GM18951 (cell line): ENCODE measurements at regions not wholly inside any gene's neighbourhood (a gene's known extent, or its start where the extent isn't known, plus 50 kb on each side); places are given as distances from the start of the nearest gene placed in this dataset.

Experiments used
- POLR2A ChIP-seq: IDR thresholded peaks from 4 replicates; pipeline ENCODE4 v1.6.1; 2011; ENCODE audit warnings: mild to moderate bottlenecking; ENCODE audit not compliant: insufficient read length, insufficient read depth; ENCODE audit errors: extremely low read depth
- in situ Hi-C: fragments of 300-500 bp; cut with MboI; formaldehyde crosslinking; loops from one replicate; pipeline ENCODE4 v1.12.0; 2022; ENCODE audit warnings: low sequenced_read_pairs, mixed read lengths, inconsistent platforms; ENCODE audit not compliant: unreplicated experiment

DNA sequence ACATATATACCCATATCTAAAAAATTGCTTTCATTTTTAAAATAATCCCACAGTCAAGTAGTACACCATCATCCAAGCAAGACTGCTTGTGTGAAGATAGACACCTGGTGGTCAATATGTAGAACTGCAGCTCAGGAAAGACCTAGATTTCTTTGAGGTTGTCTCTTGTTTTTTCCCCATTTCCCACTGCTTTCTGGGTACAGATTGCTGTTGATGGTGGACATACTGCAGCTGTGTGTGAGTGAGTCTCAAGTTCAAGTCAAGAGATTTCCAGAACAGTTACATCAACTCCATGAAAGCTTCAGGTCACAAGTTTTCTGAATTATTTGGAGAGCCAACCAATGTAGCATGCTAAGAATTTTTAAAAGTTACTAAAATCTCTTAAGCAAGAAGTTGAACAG lies 306.4 kb downstream of the DUSP10 start:
- in situ Hi-C loops: no loop called here
- TF ChIP-seq POLR2A: no peak

GRCh38 chr1:221437171-221437570 lies 304.7 kb downstream of the DUSP10 start:
- no peak for TF ChIP-seq POLR2A
- in situ Hi-C loops: no loop called here

DNA sequence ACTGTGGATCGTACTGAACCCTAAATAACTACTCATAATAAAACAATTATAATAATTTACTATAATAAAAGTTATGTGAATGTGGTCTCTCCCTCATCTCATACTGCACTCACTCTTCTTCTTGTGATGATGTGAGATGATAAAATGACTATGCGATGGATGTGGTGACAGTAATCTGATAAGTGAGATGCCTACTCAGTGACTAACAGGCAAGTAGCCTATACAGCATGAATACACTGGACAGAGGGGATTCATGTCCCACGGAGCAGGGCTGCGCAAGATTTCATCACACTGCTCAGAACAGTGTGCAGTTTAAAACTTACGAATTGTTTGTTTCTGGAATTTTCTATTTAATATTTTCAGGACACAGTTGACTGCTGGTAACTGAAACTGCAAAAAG lies 304.0 kb downstream of the DUSP10 start:
- no peak for TF ChIP-seq POLR2A
- in situ Hi-C loops: no loop called here

GRCh38 chr1:221439008-221439746 lies 302.7 kb downstream of the DUSP10 start:
- no peak for TF ChIP-seq POLR2A
- in situ Hi-C loops: no loop called here

GRCh38 chr1:221439747-221440501 lies 302.0 kb downstream of the DUSP10 start:
- in situ Hi-C loops: no loop called here
- no peak for TF ChIP-seq POLR2A

GRCh38 chr1:221440658-221441057 lies 301.2 kb downstream of the DUSP10 start:
- in situ Hi-C loops: no loop called here

GRCh38 chr1:221442056-221442455 lies 299.8 kb downstream of the DUSP10 start:
- TF ChIP-seq POLR2A: no peak
- in situ Hi-C loops: no loop called here

More at GRCh38 chr1:221440658-221441057, 301.2 kb downstream of the DUSP10 start:
- TF ChIP-seq POLR2A: no peak

GRCh38 chr1:221444346-221444745 lies 297.5 kb downstream of the DUSP10 start:
- no peak for TF ChIP-seq POLR2A
- in situ Hi-C loops: no loop called here

GRCh38 chr1:221448585-221449175 lies 293.2 kb downstream of the DUSP10 start:
- no peak for TF ChIP-seq POLR2A
- in situ Hi-C loops: no loop called here

DNA sequence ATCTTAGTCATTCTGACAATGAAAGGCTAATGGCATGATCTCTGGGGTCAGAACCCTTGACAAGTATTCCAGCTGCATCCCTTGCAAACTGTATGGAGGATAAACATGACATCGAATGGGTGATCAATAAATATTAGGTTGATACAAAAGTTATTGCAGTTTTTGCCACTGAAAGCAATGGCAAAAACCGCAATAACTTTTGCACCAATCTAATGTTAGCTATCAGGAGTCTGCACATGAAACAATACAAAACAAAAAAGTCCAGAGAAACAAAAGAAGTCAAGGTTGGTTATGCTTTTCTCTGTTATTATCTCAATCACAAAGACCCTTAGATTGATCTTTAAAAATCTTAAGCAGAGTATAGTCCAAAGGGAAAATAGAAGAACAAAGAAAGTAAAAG lies 292.7 kb downstream of the DUSP10 start:
- no peak for TF ChIP-seq POLR2A
- in situ Hi-C loops: no loop called here

DNA sequence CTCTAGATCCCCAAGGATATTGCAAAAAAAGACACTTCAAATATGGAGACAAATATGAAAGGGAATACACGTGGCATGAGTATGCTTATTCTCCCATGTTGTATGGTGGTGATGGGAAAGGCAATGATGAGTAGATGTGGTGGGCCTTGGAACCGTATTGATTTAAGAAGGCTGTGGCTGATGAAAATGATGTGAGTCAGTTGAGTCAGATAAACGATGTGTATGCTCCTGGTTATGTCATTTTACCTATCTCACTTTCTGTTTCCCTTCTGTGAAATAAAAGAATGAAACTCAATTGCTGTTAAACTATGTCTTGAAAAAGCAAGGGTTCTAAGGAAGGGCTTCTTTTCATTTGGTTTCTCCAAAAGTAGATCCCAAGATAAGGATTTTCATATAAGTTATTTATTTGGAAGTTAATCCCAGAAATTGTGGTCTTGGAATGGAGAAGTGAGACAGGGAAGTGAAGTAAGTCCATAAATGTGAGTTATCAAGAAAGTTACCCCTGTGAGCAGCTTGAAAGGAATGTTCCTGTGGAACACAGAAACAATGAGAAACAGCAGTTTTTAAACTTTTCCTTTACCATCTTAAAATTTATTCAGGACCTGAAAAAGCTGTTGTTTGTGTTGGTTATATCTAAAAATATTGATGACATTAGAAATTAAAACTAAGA lies 292.0 kb downstream of the DUSP10 start:
- no peak for TF ChIP-seq POLR2A
- in situ Hi-C loops: loop anchor here (25.0 kb wide), 1 partner anchor 987 kb away; no protein-coding TSS in a partner anchor

- in situ Hi-C loops: loop anchor here (25.0 kb wide), 1 partner anchor 986 kb away; no protein-coding TSS in a partner anchor
- no peak for TF ChIP-seq POLR2A
These were observed 290.1 kb downstream of the DUSP10 start for GRCh38 chr1:221451741-221452140.

DNA sequence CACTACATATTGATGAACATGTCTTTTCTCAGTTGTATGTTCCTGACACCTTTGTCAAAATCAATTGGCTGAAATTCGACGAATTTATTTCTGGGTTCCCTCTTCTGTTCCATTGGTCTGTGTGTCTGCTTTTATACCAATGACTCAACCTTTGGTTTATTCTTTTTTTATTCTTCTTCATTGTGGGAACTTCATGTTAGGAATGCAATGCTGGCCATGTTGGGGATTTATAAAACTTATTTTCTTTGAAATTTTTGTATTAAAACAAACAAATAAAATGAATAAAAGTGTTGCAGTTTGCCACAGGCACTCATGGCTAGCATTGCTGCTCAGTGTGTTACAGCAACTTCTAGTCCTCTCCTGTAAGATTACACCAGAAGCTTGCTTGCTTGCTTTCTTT lies 287.8 kb downstream of the DUSP10 start:
- in situ Hi-C loops: loop anchor here (25.0 kb wide), 1 partner anchor 983 kb away; no protein-coding TSS in a partner anchor
- TF ChIP-seq POLR2A: no peak
